H4 (cell line): ENCODE measurements at regions not wholly inside any gene's neighbourhood (a gene's known extent, or its start where the extent isn't known, plus 50 kb on each side); places are given as distances from the start of the nearest gene placed in this dataset.

Experiments used
- DNase-seq: peaks from one replicate; pipeline ENCODE4 v3.0.0-alpha.2; 2015; ENCODE audit warnings: low spot score

GRCh38 chr1:82697965-82698364 is 897.2 kb downstream of the ADGRL2 start:
- DNase-seq, result no peak

GRCh38 chr1:82695443-82695842 is 894.7 kb downstream of the ADGRL2 start:
- DNase-seq, result no peak

- no peak for DNase-seq
Observed at GRCh38 chr1:82690411-82690810, 889.7 kb downstream of the ADGRL2 start.

- DNase-seq, result no peak
Observed at GRCh38 chr1:82689217-82689616, 888.5 kb downstream of the ADGRL2 start.

- DNase-seq, result no peak
Observed at GRCh38 chr1:82686774-82687173, 886.0 kb downstream of the ADGRL2 start.

- no peak for DNase-seq
Observed at GRCh38 chr1:82646888-82647287, 846.2 kb downstream of the ADGRL2 start.

GRCh38 chr1:82646336-82646735 is 845.6 kb downstream of the ADGRL2 start:
- no peak for DNase-seq

GRCh38 chr1:82644186-82644915 is 843.6 kb downstream of the ADGRL2 start:
- DNase-seq, result no peak

- DNase-seq, result no peak
Observed at GRCh38 chr1:82640352-82640751, 839.6 kb downstream of the ADGRL2 start.

- DNase-seq, result no peak
Observed at GRCh38 chr1:82634266-82634665, 833.5 kb downstream of the ADGRL2 start.

- DNase-seq, result no peak
Observed at GRCh38 chr1:82632155-82632554, 831.4 kb downstream of the ADGRL2 start.

- no peak for DNase-seq
Observed at GRCh38 chr1:82628887-82629286, 828.2 kb downstream of the ADGRL2 start.

- no peak for DNase-seq
Observed at GRCh38 chr1:82625537-82625936, 824.8 kb downstream of the ADGRL2 start.

GRCh38 chr1:82621076-82621475 is 820.3 kb downstream of the ADGRL2 start:
- DNase-seq, result no peak

GRCh38 chr1:82614090-82614489 is 813.4 kb downstream of the ADGRL2 start:
- DNase-seq, result no peak

- no peak for DNase-seq
Observed at GRCh38 chr1:82612986-82613385, 812.3 kb downstream of the ADGRL2 start.

GRCh38 chr1:82606546-82606945 is 805.8 kb downstream of the ADGRL2 start:
- DNase-seq, result no peak

GRCh38 chr1:82604524-82604923 is 803.8 kb downstream of the ADGRL2 start:
- no peak for DNase-seq

- no peak for DNase-seq
Observed at GRCh38 chr1:82600314-82600713, 799.6 kb downstream of the ADGRL2 start.

GRCh38 chr1:82598812-82599211 is 798.1 kb downstream of the ADGRL2 start:
- no peak for DNase-seq

GRCh38 chr1:82598337-82598736 is 797.6 kb downstream of the ADGRL2 start:
- no peak for DNase-seq

GRCh38 chr1:82597649-82598048 is 796.9 kb downstream of the ADGRL2 start:
- DNase-seq, result no peak

GRCh38 chr1:82597141-82597540 is 796.4 kb downstream of the ADGRL2 start:
- no peak for DNase-seq

- no peak for DNase-seq
Observed at GRCh38 chr1:82593561-82593960, 792.8 kb downstream of the ADGRL2 start.
